ENCODE measurements at regions not wholly inside any gene's neighbourhood (a gene's known extent, or its start where the extent isn't known, plus 50 kb on each side); places are given as distances from the start of the nearest gene placed in this dataset.
"Not testable (repeated sequence)": the region's sequence is repeated elsewhere in the genome, so short reads cannot be mapped to it uniquely, and the experiment has no call there.

- in situ Hi-C loops (cut with HindIII; ENCODE audit: low pct_unique_long_range_greater_than_20kb, low sequenced_read_pairs): no loop called here
- no peak for DNase-seq (ENCODE audit: low read depth, low spot score)
Observed at GRCh38 chr10:16193241-16193640, 243.6 kb upstream of the PTER start.

DNA sequence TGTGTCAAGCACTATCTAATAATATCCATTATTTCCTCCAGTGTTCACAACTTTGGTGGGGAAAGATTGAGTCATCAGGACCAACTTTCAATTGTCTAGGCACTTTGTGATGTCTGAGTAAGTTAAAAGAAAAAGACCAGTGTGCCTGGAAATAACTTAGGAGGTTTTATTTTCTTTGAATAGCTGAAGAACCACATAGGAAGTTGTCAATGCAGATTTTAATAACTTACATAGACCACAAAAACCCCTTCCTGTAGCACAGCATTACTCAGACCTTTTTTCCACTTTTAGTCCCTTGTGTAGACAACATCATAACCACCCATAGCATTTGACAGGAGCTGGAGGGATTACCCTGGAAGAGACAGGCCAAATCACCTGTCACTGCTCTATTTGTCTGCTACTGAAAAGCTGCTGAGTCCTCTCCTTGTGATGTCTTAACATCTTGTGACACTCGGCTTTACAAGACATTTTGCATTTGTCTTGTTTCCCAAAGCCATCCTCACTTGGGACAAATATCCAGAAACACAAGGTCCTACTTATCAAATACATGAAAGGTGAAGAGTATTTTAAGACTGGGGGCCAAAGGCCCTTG, 241.5 kb upstream of the PTER start:
- no peak for DNase-seq (ENCODE audit: low read depth, low spot score)
- in situ Hi-C loops (cut with HindIII; ENCODE audit: low pct_unique_long_range_greater_than_20kb, low sequenced_read_pairs): no loop called here

DNA sequence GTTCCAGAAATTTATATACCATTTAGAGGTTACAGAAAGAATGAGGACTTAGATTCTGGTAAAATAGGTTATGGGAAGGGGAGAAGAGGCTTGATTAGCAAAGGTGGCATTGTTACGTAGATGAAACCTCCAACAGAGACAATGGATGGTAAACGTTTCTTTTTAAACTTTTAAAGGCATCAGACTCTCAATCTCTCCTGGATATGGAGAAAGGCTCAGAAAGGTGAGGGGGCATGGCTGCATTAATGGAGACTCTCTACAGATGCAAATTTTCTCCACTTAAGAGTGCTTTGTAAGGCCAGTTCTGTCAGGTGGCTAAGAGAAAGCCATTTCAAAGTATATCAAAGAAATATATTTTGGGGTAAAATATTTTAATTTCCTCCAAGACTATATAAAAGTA, 240.9 kb upstream of the PTER start:
- DNase-seq (ENCODE audit: low read depth, low spot score): no peak
- in situ Hi-C loops (cut with HindIII; ENCODE audit: low pct_unique_long_range_greater_than_20kb, low sequenced_read_pairs): no loop called here

GRCh38 chr10:16199216-16199615, 237.6 kb upstream of the PTER start:
- DNase-seq (ENCODE audit: low read depth, low spot score): no peak
- in situ Hi-C loops (cut with HindIII; ENCODE audit: low pct_unique_long_range_greater_than_20kb, low sequenced_read_pairs): no loop called here

DNA sequence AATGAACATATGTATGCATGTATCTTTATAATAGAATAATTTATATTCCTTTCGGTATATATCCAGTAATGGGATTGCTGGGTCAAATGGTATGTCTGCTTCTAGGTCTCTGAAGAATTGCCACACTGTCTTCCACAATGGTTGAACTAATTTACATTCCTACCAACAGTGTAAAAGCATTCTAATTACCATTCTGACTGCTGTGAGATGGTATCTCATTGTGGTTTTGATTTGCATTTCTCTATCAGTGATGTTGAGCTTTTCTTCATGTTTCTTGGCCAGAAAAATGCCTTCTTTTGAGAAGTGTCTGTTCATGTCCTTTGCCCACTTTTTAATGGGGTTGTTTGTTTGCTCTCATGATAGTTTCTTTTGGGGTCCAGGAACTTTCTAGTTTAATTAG, 213.2 kb upstream of the PTER start:
- DNase-seq (ENCODE audit: low read depth, low spot score); in situ Hi-C loops (cut with HindIII; ENCODE audit: low pct_unique_long_range_greater_than_20kb, low sequenced_read_pairs): not testable (repeated sequence)

GRCh38 chr10:16227674-16228073, 209.1 kb upstream of the PTER start:
- DNase-seq (ENCODE audit: low read depth, low spot score): no peak
- in situ Hi-C loops (cut with HindIII; ENCODE audit: low pct_unique_long_range_greater_than_20kb, low sequenced_read_pairs): no loop called here

DNA sequence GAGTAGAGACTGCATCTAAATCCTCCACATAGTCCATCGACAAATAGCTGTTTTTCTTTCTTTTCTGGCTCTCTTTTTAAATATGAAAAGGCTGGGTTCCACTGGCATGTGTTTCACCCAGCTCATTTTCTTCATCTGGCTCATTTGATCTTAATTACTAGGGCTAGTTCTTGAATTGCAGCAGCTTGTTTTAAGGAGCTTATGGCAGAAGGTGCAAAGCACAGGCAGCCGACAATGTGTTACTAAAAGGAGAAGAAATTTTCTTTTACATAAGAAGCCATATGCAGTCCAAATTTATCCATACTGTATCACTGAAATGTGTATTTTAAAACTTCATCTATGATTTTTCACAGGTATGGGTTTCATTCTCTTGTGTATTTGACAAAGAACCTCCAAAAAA, 205.6 kb upstream of the PTER start:
- DNase-seq (ENCODE audit: low read depth, low spot score): no peak
- in situ Hi-C loops (cut with HindIII; ENCODE audit: low pct_unique_long_range_greater_than_20kb, low sequenced_read_pairs): no loop called here

DNA sequence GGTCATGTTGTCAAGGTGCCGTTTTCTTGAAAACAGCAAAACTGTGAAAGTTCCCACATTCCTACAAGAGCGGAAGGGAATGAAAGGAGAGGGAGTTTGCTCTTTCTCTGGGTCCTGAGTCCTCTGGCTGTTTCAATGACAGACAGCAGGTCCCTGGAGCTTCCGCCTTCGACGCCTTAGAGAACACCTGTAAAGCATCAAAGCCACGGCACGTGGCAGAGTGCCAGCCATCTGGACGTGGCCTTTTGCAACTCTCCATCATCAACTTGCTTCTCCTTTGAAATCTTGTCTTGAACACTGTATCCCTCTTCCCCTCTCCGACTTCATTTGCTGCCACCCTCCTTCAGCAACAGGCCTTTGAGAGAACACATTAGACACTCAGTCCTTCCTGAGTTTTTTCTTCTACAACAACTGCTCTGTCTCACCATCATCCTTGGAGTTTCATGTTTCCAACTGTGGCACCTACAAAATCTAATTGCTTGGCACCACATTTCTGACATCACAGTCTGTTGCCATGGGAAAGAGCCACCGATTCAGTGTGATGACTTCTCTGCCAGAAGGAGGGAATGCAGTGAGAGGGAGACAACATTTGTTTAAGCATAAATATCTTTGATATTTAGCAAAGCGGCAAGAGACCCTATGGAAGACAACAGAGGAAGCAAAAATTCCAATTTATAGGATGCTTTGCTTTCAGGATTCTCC, 204.9 kb upstream of the PTER start:
- no peak for DNase-seq (ENCODE audit: low read depth, low spot score)
- in situ Hi-C loops (cut with HindIII; ENCODE audit: low pct_unique_long_range_greater_than_20kb, low sequenced_read_pairs): no loop called here

- in situ Hi-C loops (cut with HindIII; ENCODE audit: low pct_unique_long_range_greater_than_20kb, low sequenced_read_pairs): no loop called here
- no peak for DNase-seq (ENCODE audit: low read depth, low spot score)
Observed at GRCh38 chr10:16232441-16232840, 204.4 kb upstream of the PTER start.

DNA sequence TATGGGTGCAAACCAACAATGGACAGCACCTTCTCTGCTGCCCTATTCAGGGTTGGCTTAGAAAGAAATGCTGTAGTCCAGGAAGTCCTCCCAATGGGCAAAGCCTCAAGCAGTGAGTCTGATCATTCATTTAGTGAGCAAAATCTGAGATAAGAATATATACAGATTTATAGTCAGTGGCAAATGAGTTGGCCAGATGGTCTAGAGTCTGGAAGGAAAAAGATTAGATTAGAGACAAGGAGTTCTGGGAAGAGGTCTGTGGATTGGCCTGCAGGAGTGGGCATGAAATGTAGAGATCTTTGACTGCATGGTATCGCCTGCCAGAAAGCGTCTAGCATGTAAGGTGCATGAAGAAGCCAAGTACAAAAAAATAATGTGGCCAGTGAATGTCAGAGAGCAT, 201.9 kb upstream of the PTER start:
- in situ Hi-C loops (cut with HindIII; ENCODE audit: low pct_unique_long_range_greater_than_20kb, low sequenced_read_pairs): no loop called here
- no peak for DNase-seq (ENCODE audit: low read depth, low spot score)

- in situ Hi-C loops (cut with HindIII; ENCODE audit: low pct_unique_long_range_greater_than_20kb, low sequenced_read_pairs): no loop called here
- DNase-seq (ENCODE audit: low read depth, low spot score): no peak
Observed at GRCh38 chr10:16242446-16242845, 194.4 kb upstream of the PTER start.

DNA sequence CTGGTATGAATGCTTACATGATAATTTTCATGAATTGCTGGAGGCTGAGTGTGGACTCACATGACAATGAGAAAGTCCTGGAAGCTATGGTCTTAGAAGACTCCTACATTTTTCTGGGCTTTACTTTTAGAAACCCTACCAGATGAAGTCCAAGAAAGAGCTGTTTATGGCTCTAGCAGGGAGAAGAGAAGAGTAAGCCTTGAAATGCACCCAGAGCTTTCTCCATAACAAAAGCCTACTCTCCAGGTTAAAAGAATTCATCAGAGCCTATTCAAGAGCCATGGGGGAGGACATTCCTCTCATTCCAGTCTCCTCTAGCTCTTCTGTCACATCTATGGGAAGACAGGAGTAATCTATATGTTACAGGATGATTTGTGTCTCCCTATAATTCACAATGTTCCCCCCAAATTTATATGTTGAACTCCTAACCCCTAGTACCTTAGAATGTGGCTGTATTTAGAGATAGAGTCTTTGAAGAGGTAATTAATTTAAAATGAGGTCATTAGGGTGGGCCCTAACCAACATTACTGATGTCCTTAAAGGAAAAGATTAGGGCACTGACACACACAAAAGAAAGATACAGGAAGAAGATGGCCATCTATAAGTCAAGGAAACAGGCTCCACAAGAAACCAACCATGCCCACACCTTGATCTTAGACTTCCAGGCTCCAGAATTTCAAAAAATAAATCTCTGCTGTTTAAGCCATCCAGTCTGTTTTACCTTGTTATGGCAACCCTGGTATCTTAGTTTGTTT, 193.8 kb upstream of the PTER start:
- no peak for DNase-seq (ENCODE audit: low read depth, low spot score)
- in situ Hi-C loops (cut with HindIII; ENCODE audit: low pct_unique_long_range_greater_than_20kb, low sequenced_read_pairs): no loop called here

- DNase-seq (ENCODE audit: low read depth, low spot score); in situ Hi-C loops (cut with HindIII; ENCODE audit: low pct_unique_long_range_greater_than_20kb, low sequenced_read_pairs): not testable (repeated sequence)
Observed at GRCh38 chr10:16250136-16250535, 186.7 kb upstream of the PTER start.

GRCh38 chr10:16256336-16256735, 180.5 kb upstream of the PTER start:
- in situ Hi-C loops (cut with HindIII; ENCODE audit: low pct_unique_long_range_greater_than_20kb, low sequenced_read_pairs): no loop called here
- no peak for DNase-seq (ENCODE audit: low read depth, low spot score)

GRCh38 chr10:16258291-16259040, 178.3 kb upstream of the PTER start:
- no peak for DNase-seq (ENCODE audit: low read depth, low spot score)
- in situ Hi-C loops (cut with HindIII; ENCODE audit: low pct_unique_long_range_greater_than_20kb, low sequenced_read_pairs): no loop called here

- in situ Hi-C loops (cut with HindIII; ENCODE audit: low pct_unique_long_range_greater_than_20kb, low sequenced_read_pairs): no loop called here
- no peak for DNase-seq (ENCODE audit: low read depth, low spot score)
Observed at GRCh38 chr10:16259726-16260125, 177.1 kb upstream of the PTER start.

- in situ Hi-C loops (cut with HindIII; ENCODE audit: low pct_unique_long_range_greater_than_20kb, low sequenced_read_pairs): no loop called here
Observed at GRCh38 chr10:16260388-16260787, 176.4 kb upstream of the PTER start.

DNA sequence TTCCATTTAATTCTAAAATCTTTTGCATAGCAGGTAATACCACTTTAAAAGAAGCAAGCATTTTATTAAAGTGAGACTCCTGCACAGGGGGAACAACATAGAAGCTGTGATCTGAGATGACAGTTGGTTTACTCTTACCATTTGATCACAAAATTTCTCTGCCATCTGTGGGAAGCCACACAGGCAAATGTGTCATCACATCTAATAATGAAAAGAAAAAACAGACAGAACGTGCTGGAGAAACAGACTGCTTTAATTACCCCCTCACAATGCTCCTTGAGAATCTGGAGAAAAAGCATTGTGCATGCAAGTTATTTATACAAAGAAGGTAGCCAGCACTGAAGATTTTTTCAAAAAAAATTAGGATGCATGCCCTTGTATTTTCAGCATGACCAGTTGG, 165.2 kb upstream of the PTER start:
- no peak for DNase-seq (ENCODE audit: low read depth, low spot score)
- in situ Hi-C loops (cut with HindIII; ENCODE audit: low pct_unique_long_range_greater_than_20kb, low sequenced_read_pairs): no loop called here

More at GRCh38 chr10:16260388-16260787, 176.4 kb upstream of the PTER start:
- no peak for DNase-seq (ENCODE audit: low read depth, low spot score)

All from SK-MEL-5 (cell line).